ENCODE measurements at regions not wholly inside any gene's neighbourhood (a gene's known extent, or its start where the extent isn't known, plus 50 kb on each side); places are given as distances from the start of the nearest gene placed in this dataset.

DNA sequence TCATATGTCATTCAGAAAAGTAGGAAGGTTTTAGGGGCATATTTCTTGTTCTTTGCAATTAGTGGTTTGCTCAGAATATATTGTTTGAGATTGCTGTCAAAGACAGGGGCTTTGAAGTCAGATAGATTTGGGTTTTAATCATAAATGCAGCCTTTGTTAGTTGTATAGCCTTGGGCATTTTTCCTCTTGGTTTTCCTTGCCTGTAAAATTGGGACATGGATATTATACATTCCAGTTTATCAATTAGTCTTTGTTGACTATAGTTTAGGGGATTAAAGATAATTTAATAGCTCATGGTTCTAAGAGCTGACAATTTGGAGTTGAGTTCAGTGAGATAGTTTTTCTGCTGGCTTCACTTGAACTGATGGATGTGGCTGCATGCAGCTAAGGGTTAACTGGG lies 88.9 kb downstream of the DMAC1 start:
- TF ChIP-seq, protein P1, sequence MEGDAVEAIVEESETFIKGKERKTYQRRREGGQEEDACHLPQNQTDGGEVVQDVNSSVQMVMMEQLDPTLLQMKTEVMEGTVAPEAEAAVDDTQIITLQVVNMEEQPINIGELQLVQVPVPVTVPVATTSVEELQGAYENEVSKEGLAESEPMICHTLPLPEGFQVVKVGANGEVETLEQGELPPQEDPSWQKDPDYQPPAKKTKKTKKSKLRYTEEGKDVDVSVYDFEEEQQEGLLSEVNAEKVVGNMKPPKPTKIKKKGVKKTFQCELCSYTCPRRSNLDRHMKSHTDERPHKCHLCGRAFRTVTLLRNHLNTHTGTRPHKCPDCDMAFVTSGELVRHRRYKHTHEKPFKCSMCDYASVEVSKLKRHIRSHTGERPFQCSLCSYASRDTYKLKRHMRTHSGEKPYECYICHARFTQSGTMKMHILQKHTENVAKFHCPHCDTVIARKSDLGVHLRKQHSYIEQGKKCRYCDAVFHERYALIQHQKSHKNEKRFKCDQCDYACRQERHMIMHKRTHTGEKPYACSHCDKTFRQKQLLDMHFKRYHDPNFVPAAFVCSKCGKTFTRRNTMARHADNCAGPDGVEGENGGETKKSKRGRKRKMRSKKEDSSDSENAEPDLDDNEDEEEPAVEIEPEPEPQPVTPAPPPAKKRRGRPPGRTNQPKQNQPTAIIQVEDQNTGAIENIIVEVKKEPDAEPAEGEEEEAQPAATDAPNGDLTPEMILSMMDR (IDR thresholded peaks at IDR 0.05), result no peak
- Histone ChIP-seq H3K9me3 (ENCODE audit: control insufficient read depth, low read length) (no peaks in the 10 kb centered on the region), H3K79me2 (no peaks in the 10 kb centered on the region), H3K36me3 (ENCODE audit: control insufficient read depth, insufficient read depth, low read length) (no peaks in the 10 kb centered on the region), H3K4me3 (ENCODE audit: low read depth, low read length) (no peak overlapping the region), H3K27me3 (ENCODE audit: control insufficient read depth, insufficient read depth, low read length) (no peaks in the 10 kb centered on the region), H3K9ac (no peak overlapping the region), H3K4me2 (ENCODE audit: low read length) (no peak overlapping the region), H3K27ac (no peak overlapping the region), H2AFZ (no peak overlapping the region), H3K4me1 (no peaks in the 10 kb centered on the region)

DNA sequence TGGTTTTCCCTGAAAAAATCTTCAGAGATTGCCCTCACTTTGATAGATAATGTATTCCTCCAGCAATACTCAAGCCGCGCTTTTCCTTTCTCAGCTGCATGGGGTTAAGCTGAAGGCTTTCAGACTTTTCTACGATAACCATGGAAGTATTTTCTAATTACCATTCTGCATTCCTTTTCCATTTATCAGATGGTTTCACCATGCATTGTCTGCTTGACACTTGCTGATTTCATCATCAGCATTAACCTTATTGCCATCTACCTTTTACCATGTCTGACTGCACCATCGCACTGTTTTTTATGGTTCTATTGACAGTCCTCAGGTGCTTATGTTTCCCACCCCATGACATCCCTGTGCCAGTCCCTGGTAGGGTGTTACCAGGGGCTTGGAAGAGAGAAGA lies 91.6 kb downstream of the DMAC1 start:
- H3K36me3 ChIP-seq (ENCODE audit: control insufficient read depth, insufficient read depth, low read length), result no peaks in the 10 kb centered on the region
- H3K79me2 ChIP-seq, result no peaks in the 10 kb centered on the region
- H3K4me2 ChIP-seq (ENCODE audit: low read length), result no peak overlapping the region
- H3K27ac ChIP-seq, result no peak overlapping the region
- TF ChIP-seq, protein P1 (IDR thresholded peaks at IDR 0.05), result no peak
- no peaks in the 10 kb centered on the region for H3K9me3 ChIP-seq (ENCODE audit: control insufficient read depth, low read length)
- no peaks in the 10 kb centered on the region for H3K27me3 ChIP-seq (ENCODE audit: control insufficient read depth, insufficient read depth, low read length)
- no peak overlapping the region for H3K9ac ChIP-seq
- no peaks in the 10 kb centered on the region for H3K4me1 ChIP-seq
- H3K4me3 ChIP-seq (ENCODE audit: low read depth, low read length), result no peak overlapping the region
- H2AFZ ChIP-seq, result no peak overlapping the region

DNA sequence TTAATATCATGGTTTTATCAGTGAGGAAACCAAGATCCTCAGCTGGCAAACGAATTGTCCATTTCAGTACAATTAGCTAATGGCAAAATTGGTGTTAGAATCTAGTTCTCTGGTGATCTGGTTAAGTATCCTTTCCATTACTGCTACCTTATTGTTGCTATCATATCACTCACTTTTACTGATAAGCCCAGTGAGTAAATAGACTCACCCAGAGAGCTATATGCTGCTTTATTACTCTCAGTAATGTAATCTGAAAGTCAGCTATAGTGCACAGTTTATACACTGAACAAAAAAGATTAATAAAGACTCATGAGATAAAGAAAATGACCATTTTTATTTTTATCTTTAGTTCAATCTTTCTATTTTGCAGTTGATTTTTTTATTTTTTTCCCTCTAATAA lies 95.0 kb downstream of the DMAC1 start:
- Histone ChIP-seq H3K4me1 (no peaks in the 10 kb centered on the region), H3K4me3 (ENCODE audit: low read depth, low read length) (no peak overlapping the region), H3K9ac (no peak overlapping the region), H3K4me2 (ENCODE audit: low read length) (no peak overlapping the region), H2AFZ (no peak overlapping the region), H3K27ac (no peak overlapping the region), H3K27me3 (ENCODE audit: control insufficient read depth, insufficient read depth, low read length) (no peaks in the 10 kb centered on the region), H3K79me2 (no peaks in the 10 kb centered on the region), H3K9me3 (ENCODE audit: control insufficient read depth, low read length) (no peaks in the 10 kb centered on the region), H3K36me3 (ENCODE audit: control insufficient read depth, insufficient read depth, low read length) (no peaks in the 10 kb centered on the region)
- TF ChIP-seq, protein P1 (IDR thresholded peaks at IDR 0.05), result no peak

DNA sequence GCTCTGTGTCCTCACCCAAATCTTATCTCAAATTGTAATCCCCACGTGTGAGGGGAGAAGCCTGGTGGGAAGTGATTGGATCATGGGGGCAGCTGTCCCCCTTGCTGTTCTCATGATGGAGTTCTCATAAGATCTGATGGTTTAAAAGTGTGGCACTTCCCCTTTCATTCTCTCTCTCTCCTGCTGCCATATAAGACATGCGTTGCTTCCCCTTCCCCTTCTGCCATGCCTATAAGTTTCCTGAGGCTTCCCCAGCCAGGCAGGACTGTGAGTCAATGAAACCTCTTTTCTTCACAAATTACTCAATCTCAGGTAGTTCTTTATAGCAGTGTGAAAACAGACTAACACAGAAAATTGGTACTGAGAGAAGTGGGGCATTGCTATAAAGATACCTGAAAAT lies 107.7 kb downstream of the DMAC1 start:
- TF ChIP-seq, protein P1 (IDR thresholded peaks at IDR 0.05), result no peak

DNA sequence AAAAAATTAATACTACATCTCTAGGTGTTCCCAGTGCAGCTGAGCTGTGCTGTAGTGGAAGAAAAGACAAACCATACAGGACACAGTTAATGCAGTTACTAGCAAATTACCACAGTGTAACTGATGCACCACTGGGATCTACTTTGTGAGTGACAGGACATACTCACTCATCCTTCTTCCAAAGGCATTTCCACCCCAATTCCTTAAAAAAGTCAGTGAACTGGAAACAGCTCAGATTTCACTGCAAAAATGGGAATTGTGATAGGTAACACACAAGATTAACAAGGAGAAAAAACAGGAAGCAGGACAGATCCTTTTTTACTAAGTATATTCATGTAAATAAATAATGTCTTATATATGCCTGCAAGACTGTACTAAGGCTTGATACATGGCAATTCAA lies 109.6 kb downstream of the DMAC1 start:
- H3K27ac ChIP-seq, result no peak overlapping the region

More for the DNA sequence above, 107.7 kb downstream of the DMAC1 start:
- Histone ChIP-seq H3K27me3 (ENCODE audit: control insufficient read depth, insufficient read depth, low read length) (no peaks in the 10 kb centered on the region), H3K36me3 (ENCODE audit: control insufficient read depth, insufficient read depth, low read length) (no peaks in the 10 kb centered on the region), H3K9me3 (ENCODE audit: control insufficient read depth, low read length) (no peaks in the 10 kb centered on the region), H3K4me2 (ENCODE audit: low read length) (no peak overlapping the region), H3K4me1 (no peaks in the 10 kb centered on the region), H3K9ac (no peak overlapping the region), H3K79me2 (no peaks in the 10 kb centered on the region), H3K4me3 (ENCODE audit: low read depth, low read length) (no peak overlapping the region), H3K27ac (no peak overlapping the region), H2AFZ (no peak overlapping the region)

More for the DNA sequence above, 109.6 kb downstream of the DMAC1 start:
- TF ChIP-seq, protein P1 (IDR thresholded peaks at IDR 0.05), result no peak
- Histone ChIP-seq H3K79me2 (no peaks in the 10 kb centered on the region), H3K4me2 (ENCODE audit: low read length) (no peak overlapping the region), H3K36me3 (ENCODE audit: control insufficient read depth, insufficient read depth, low read length) (no peaks in the 10 kb centered on the region), H3K4me3 (ENCODE audit: low read depth, low read length) (no peak overlapping the region), H2AFZ (no peak overlapping the region), H3K4me1 (no peaks in the 10 kb centered on the region), H3K27me3 (ENCODE audit: control insufficient read depth, insufficient read depth, low read length) (no peaks in the 10 kb centered on the region), H3K9me3 (ENCODE audit: control insufficient read depth, low read length) (no peaks in the 10 kb centered on the region), H3K9ac (no peak overlapping the region)
